OCI-LY3 (cell line): ENCODE measurements at regions not wholly inside any gene's neighbourhood (a gene's known extent, or its start where the extent isn't known, plus 50 kb on each side); places are given as distances from the start of the nearest gene placed in this dataset.

Source experiments
- EZH2phosphoT487 ChIP-seq: fragments of 200-600 bp; shearing (Covaris generic); IDR thresholded peaks from 2 replicates; pipeline ENCODE4 v1.6.1; 2018; ENCODE audit warnings: antibody characterized with exemption, mixed run types, low read depth
- TF ChIP-seq, protein P1 (sequence below): fragments of 200-600, 300-600 bp; sonication (generic); IDR thresholded peaks from 2 replicates; pipeline ENCODE4 v1.5.1; 2014; ENCODE audit warnings: antibody characterized with exemption, low read length, low read depth

DNA sequence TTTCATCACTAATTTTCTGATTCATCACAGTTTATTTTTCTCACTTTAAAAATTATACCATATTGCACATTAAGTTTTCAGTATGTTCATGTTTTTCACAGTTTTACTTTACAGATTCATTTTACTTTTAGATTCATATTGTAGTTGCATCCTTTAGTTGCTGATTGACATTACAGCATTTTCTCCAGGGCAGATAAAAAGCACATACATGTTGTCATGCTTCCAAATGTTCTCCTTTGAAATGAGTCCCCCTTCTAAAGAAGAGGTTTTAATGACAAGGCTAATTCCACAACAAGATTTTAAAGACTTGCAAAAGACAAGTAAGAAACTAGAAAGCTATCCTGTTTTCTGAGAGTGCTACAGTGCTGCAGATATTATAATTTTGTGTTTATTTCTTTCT, 72.1 kb upstream of the RASSF8 start:
- TF ChIP-seq, protein P1, sequence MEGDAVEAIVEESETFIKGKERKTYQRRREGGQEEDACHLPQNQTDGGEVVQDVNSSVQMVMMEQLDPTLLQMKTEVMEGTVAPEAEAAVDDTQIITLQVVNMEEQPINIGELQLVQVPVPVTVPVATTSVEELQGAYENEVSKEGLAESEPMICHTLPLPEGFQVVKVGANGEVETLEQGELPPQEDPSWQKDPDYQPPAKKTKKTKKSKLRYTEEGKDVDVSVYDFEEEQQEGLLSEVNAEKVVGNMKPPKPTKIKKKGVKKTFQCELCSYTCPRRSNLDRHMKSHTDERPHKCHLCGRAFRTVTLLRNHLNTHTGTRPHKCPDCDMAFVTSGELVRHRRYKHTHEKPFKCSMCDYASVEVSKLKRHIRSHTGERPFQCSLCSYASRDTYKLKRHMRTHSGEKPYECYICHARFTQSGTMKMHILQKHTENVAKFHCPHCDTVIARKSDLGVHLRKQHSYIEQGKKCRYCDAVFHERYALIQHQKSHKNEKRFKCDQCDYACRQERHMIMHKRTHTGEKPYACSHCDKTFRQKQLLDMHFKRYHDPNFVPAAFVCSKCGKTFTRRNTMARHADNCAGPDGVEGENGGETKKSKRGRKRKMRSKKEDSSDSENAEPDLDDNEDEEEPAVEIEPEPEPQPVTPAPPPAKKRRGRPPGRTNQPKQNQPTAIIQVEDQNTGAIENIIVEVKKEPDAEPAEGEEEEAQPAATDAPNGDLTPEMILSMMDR = no peak
- no peak for TF ChIP-seq EZH2phosphoT487
